Trophoblast cell (in vitro differentiated cells and primary cell): ENCODE measurements at regions not wholly inside any gene's neighbourhood (a gene's known extent, or its start where the extent isn't known, plus 50 kb on each side); places are given as distances from the start of the nearest gene placed in this dataset.

ENCODE experiments used
- DNase-seq, 2 donors: peaks; one replicate each; pipeline ENCODE4 v3.0.0-alpha.2; 2016
- H2AFZ ChIP-seq: 2 replicates; pipeline ENCODE4 v1.6.1; 2013; ENCODE audit warnings: low read length, moderate library complexity, mild to moderate bottlenecking; ENCODE audit not compliant: insufficient read depth, poor library complexity
- H2AK5ac ChIP-seq: 2 replicates; pipeline ENCODE4 v1.6.1; 2013; ENCODE audit warnings: mild to moderate bottlenecking, low read length
- H2BK120ac ChIP-seq: 2 replicates; pipeline ENCODE4 v1.6.1; 2013; ENCODE audit warnings: low read length, mild to moderate bottlenecking, moderate library complexity; ENCODE audit not compliant: insufficient read depth, poor library complexity
- H2BK12ac ChIP-seq: 2 replicates; pipeline ENCODE4 v1.6.1; 2013; ENCODE audit warnings: mild to moderate bottlenecking, low read length, moderate library complexity
- H2BK5ac ChIP-seq: 2 replicates; pipeline ENCODE4 v1.6.1; 2013; ENCODE audit warnings: low read length, low read depth, moderate library complexity, mild to moderate bottlenecking; ENCODE audit not compliant: poor library complexity
- H3K14ac ChIP-seq: 2 replicates; pipeline ENCODE4 v1.6.1; 2013; ENCODE audit warnings: mild to moderate bottlenecking, low read length
- H3K18ac ChIP-seq: 2 replicates; pipeline ENCODE4 v1.6.1; 2013; ENCODE audit warnings: mild to moderate bottlenecking, low read length
- H3K23ac ChIP-seq: 2 replicates; pipeline ENCODE4 v1.6.1; 2013; ENCODE audit warnings: low read length
- H3K27ac ChIP-seq: 2 replicates; pipeline ENCODE4 v1.5.1; 2013; ENCODE audit warnings: low read depth, mild to moderate bottlenecking, inconsistent platforms, low read length, moderate library complexity
- H3K27me3 ChIP-seq: 2 replicates; pipeline ENCODE4 v1.6.1; 2013; ENCODE audit warnings: inconsistent platforms, mild to moderate bottlenecking, low read length, moderate library complexity; ENCODE audit not compliant: insufficient read depth
- H3K36me3 ChIP-seq, 2 experiments: 1 replicate in 1 of 2; 2 replicates in 1 of 2; pipeline ENCODE4 v1.6.1; 2013; ENCODE audit warnings: low read length in 2 of 2, mild to moderate bottlenecking in 2 of 2, moderate library complexity in 1 of 2; ENCODE audit not compliant: insufficient read depth in 2 of 2, control insufficient read depth in 1 of 2
- H3K4ac ChIP-seq: 2 replicates; pipeline ENCODE4 v1.6.1; 2013; ENCODE audit warnings: low read depth, mild to moderate bottlenecking, low read length, moderate library complexity
- H3K4me1 ChIP-seq, 2 experiments: 1 replicate in 1 of 2; 2 replicates in 1 of 2; pipeline ENCODE4 v1.6.1; 2013; ENCODE audit warnings: low read length in 2 of 2, mild to moderate bottlenecking in 2 of 2, moderate library complexity in 1 of 2; ENCODE audit not compliant: insufficient read depth in 2 of 2, control insufficient read depth in 1 of 2
- H3K4me2 ChIP-seq: 2 replicates; pipeline ENCODE4 v1.6.1; 2013; ENCODE audit warnings: inconsistent platforms, mild to moderate bottlenecking, low read length, moderate library complexity
- H3K4me3 ChIP-seq: 2 replicates; pipeline ENCODE4 v1.5.1; 2013; ENCODE audit warnings: mild to moderate bottlenecking, low read depth, low read length, inconsistent platforms
- H3K79me1 ChIP-seq: one replicate; pipeline ENCODE4 v1.6.1; 2013; ENCODE audit warnings: low read length
- H3K79me2 ChIP-seq: 2 replicates; pipeline ENCODE4 v1.6.1; 2013; ENCODE audit warnings: low read length, mild to moderate bottlenecking; ENCODE audit not compliant: control insufficient read depth, insufficient read depth, poor library complexity
- H3K9ac ChIP-seq: 2 replicates; pipeline ENCODE4 v1.6.1; 2013; ENCODE audit warnings: mild to moderate bottlenecking, low read length
- H3K9me3 ChIP-seq: 2 replicates; pipeline ENCODE4 v1.6.1; 2013; ENCODE audit warnings: low read depth, mild to moderate bottlenecking, control low read depth, inconsistent platforms, low read length; ENCODE audit not compliant: insufficient read depth
- H4K12ac ChIP-seq: 2 replicates; pipeline ENCODE4 v1.6.1; 2013; ENCODE audit warnings: low read depth, mild to moderate bottlenecking, low read length, moderate library complexity
- H4K8ac ChIP-seq: 2 replicates; pipeline ENCODE4 v1.6.1; 2013; ENCODE audit warnings: low read depth, mild to moderate bottlenecking, low read length, moderate library complexity
- H4K91ac ChIP-seq: one replicate; pipeline ENCODE4 v1.6.1; 2013; ENCODE audit warnings: low read depth, mild to moderate bottlenecking, low read length, moderate library complexity
- WGBS: extraction: QIAGEN DNeasy Blood & Tissue Kit; methylation state at CpG from one replicate; pipeline ENCODE4 v1.1.7; 2013; ENCODE audit warnings: missing lambda C conversion rate; ENCODE audit not compliant: insufficient read length, insufficient coverage; ENCODE audit errors: extremely low coverage; 5-methylcytosine and 5-hydroxymethylcytosine counted together

DNA sequence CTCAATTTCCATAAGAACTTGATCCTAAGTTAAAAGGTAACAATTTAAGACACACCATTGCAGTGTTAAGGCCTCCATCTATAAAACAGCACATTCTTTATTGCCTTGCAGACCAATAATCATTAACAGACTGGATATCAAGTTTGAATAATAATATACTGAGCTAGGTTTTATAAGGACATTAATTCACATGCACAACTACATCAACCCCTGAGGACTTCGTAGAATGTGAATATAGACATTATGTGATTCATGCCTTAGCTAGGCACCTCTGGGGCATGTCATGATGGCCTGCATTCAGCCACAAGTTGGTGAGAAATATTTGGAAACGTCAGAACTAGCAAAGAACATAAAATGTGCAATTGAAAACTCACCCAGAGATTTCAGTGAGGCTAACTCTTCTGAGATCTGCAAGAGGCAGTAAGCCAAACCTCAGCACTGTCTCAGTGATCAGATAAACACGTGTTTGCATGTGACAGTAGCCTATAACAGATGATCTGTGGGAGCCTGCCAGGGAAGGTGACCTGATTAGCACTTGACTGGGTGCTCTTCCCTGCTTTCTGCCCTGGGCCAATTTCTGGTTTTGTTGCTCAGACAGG is 492.2 kb downstream of the FLRT2 start:
- DNase-seq, result no peak
- H2BK5ac ChIP-seq, result no peak overlapping the region
- no peak overlapping the region for H3K4me2 ChIP-seq
- no peaks in the 10 kb centered on the region for H3K79me2 ChIP-seq
- no peak overlapping the region for H3K23ac ChIP-seq
- H2BK12ac ChIP-seq, result no peak overlapping the region
- WGBS, result no CpG with 5 or more reads among the region's 3 CpGs
- no peaks in the 10 kb centered on the region for H3K9me3 ChIP-seq
- no peak overlapping the region for H3K9ac ChIP-seq
- H2AK5ac ChIP-seq, result no peak overlapping the region
- no peak overlapping the region for H3K18ac ChIP-seq
- no peak overlapping the region for H3K4me3 ChIP-seq
- no peak overlapping the region for H2BK120ac ChIP-seq
- no peaks in the 10 kb centered on the region for H3K79me1 ChIP-seq
- H3K4ac ChIP-seq, result no peak overlapping the region
- no peak overlapping the region for H2AFZ ChIP-seq
- H4K12ac ChIP-seq, result no peak overlapping the region
- no peak overlapping the region for H3K27ac ChIP-seq
- H4K91ac ChIP-seq, result no peak overlapping the region
- H3K4me1 ChIP-seq, result no peaks in the 10 kb centered on the region
- no peak overlapping the region for H4K8ac ChIP-seq
- no peaks in the 10 kb centered on the region for H3K36me3 ChIP-seq
- H3K27me3 ChIP-seq, result no peaks in the 10 kb centered on the region
- H3K14ac ChIP-seq, result no peak overlapping the region

DNA sequence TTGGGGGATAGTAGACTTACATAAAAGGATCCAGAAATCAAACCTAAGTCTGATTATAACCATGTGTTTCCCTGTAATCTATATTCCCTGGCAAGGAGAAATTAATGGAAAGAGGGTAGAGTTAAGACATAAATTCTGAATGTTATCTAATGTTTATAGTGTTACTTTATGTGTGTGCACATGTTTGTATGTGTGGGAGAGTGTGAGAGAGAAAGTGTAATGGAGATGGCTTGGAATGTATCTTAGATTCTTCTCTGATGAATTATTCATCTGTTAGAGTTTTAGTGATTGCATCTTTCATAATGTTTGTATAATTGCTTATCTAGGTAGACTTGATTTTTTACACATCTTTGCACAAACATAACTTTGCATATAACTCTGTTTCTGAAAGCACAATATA is 490.9 kb downstream of the FLRT2 start:
- Histone ChIP-seq H2AFZ (no peak overlapping the region), H3K14ac (no peak overlapping the region), H3K36me3 (no peaks in the 10 kb centered on the region), H3K4me1 (no peaks in the 10 kb centered on the region), H2AK5ac (no peak overlapping the region), H2BK5ac (no peak overlapping the region), H3K27ac (no peak overlapping the region), H4K12ac (no peak overlapping the region), H3K79me1 (no peaks in the 10 kb centered on the region), H3K18ac (no peak overlapping the region), H3K9me3 (no peaks in the 10 kb centered on the region), H3K4ac (no peak overlapping the region), H3K4me3 (no peak overlapping the region), H3K9ac (no peak overlapping the region), H3K4me2 (no peak overlapping the region), H2BK12ac (no peak overlapping the region), H3K27me3 (no peaks in the 10 kb centered on the region), H4K8ac (no peak overlapping the region), H3K79me2 (no peaks in the 10 kb centered on the region), H2BK120ac (no peak overlapping the region), H3K23ac (no peak overlapping the region), H4K91ac (no peak overlapping the region)
- no peak for DNase-seq

DNA sequence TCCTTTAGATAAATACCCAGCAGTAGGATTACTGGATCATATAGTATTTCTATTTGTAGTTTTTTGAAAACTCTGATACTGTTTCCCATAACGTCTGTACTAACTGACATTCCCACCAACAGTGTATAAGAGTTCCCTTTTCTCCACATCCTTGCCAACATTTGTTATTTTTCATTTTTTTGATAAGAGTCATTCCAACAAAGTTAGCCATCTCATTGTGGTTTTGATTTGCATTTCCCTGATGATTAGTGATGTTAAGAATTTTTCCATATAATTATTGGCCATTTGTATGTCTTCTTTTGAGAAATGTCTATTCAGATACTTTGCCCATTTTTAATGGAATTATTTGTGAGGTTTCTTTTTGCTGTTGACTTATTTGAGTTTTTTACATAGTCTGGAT is 486.0 kb downstream of the FLRT2 start:
- no peak overlapping the region for H4K12ac ChIP-seq
- no peaks in the 10 kb centered on the region for H3K79me1 ChIP-seq
- H3K18ac ChIP-seq, result no peak overlapping the region
- no peak overlapping the region for H2AFZ ChIP-seq
- H3K9me3 ChIP-seq, result no peaks in the 10 kb centered on the region
- no peaks in the 10 kb centered on the region for H3K36me3 ChIP-seq
- H3K4me3 ChIP-seq, result no peak overlapping the region
- H3K9ac ChIP-seq, result no peak overlapping the region
- H2AK5ac ChIP-seq, result no peak overlapping the region
- H3K27me3 ChIP-seq, result no peaks in the 10 kb centered on the region
- no peak overlapping the region for H3K23ac ChIP-seq
- no peak overlapping the region for H4K8ac ChIP-seq
- no peak overlapping the region for H3K14ac ChIP-seq
- no peak overlapping the region for H3K27ac ChIP-seq
- no peak overlapping the region for H3K4ac ChIP-seq
- no peak for DNase-seq
- no peak overlapping the region for H2BK12ac ChIP-seq
- no peak overlapping the region for H4K91ac ChIP-seq
- no peak overlapping the region for H2BK5ac ChIP-seq
- no peak overlapping the region for H3K4me2 ChIP-seq
- H3K4me1 ChIP-seq, result no peaks in the 10 kb centered on the region
- H3K79me2 ChIP-seq, result no peaks in the 10 kb centered on the region
- WGBS, result no CpG with 5 or more reads among the region's 1 CpG
- no peak overlapping the region for H2BK120ac ChIP-seq

DNA sequence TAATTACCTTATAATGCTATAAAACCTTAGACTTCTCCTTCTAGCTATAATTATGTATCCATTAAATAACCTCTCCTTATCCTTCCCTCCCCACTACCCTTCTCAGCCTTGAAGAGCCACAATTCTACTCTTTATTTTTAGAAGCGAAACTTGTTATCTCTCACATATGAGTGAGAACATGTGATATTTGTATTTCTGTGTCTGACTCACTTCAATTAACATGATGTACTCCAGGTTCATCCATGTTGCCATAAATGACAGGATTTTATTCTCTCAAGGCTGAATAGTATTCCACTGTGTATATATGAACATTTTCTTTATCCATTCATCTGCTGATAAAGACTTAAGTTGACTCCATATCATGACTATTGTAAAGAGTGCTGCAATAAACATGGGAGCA is 485.6 kb downstream of the FLRT2 start:
- Histone ChIP-seq H3K18ac (no peak overlapping the region), H3K79me1 (no peaks in the 10 kb centered on the region), H4K8ac (no peak overlapping the region), H2BK12ac (no peak overlapping the region), H3K9ac (no peak overlapping the region), H2AK5ac (no peak overlapping the region), H3K27me3 (no peaks in the 10 kb centered on the region), H3K4ac (no peak overlapping the region), H3K23ac (no peak overlapping the region), H3K4me3 (no peak overlapping the region), H3K36me3 (no peaks in the 10 kb centered on the region), H3K14ac (no peak overlapping the region), H4K12ac (no peak overlapping the region), H3K9me3 (no peaks in the 10 kb centered on the region), H3K4me1 (no peaks in the 10 kb centered on the region), H2AFZ (no peak overlapping the region), H2BK120ac (no peak overlapping the region), H2BK5ac (no peak overlapping the region), H4K91ac (no peak overlapping the region), H3K79me2 (no peaks in the 10 kb centered on the region), H3K27ac (no peak overlapping the region), H3K4me2 (no peak overlapping the region)
- no CpG with 5 or more reads among the region's 1 CpG for WGBS
- no peak for DNase-seq
